Endothelial cell of umbilical vein (primary cell): ENCODE measurements at regions not wholly inside any gene's neighbourhood (a gene's known extent, or its start where the extent isn't known, plus 50 kb on each side); places are given as distances from the start of the nearest gene placed in this dataset.

Experiments
- EZH2 ChIP-seq: IDR thresholded peaks from 2 replicates; pipeline ENCODE4 v1.6.1; 2012; ENCODE audit warnings: borderline replicate concordance, low read depth, mild to moderate bottlenecking, moderate library complexity, low read length, inconsistent platforms; ENCODE audit not compliant: severe bottlenecking
- FOS ChIP-seq: IDR thresholded peaks from 2 replicates; pipeline ENCODE4 v1.6.1; 2011; ENCODE audit warnings: mild to moderate bottlenecking, low read length, moderate library complexity, borderline replicate concordance; ENCODE audit not compliant: insufficient read depth
- JUN ChIP-seq: IDR thresholded peaks from 2 replicates; pipeline ENCODE4 v1.6.1; 2011; ENCODE audit warnings: borderline replicate concordance, low read depth; ENCODE audit not compliant: insufficient read length, insufficient read depth
- MYC ChIP-seq: IDR thresholded peaks from one replicate; pipeline ENCODE4 v1.6.1; 2011; ENCODE audit warnings: mild to moderate bottlenecking, low read depth, low read length
- POLR2A ChIP-seq: IDR thresholded peaks from 2 replicates; pipeline ENCODE4 v1.6.1; 2012; ENCODE audit warnings: low read depth, mild to moderate bottlenecking, control low read depth, low read length
- POLR2AphosphoS5 ChIP-seq: IDR thresholded peaks from 2 replicates; pipeline ENCODE4 v1.6.1; 2012; ENCODE audit warnings: low read depth, mild to moderate bottlenecking, control low read depth, low read length, moderate library complexity; ENCODE audit not compliant: insufficient read depth
- TF ChIP-seq, protein P1 (sequence below), 2 donors: IDR thresholded peaks; 1 replicate in 1 of 2; 2 replicates in 1 of 2; pipeline ENCODE4 v1.5.1; 2011; ENCODE audit warnings: low read length in 2 of 2, mild to moderate bottlenecking in 2 of 2, moderate library complexity in 2 of 2, control low read depth in 1 of 2, inconsistent platforms in 1 of 2, low read depth in 1 of 2; ENCODE audit not compliant: insufficient read depth in 1 of 2; ENCODE audit errors: extremely low read depth in 1 of 2
- TF ChIP-seq, protein P2 (sequence below): IDR thresholded peaks from 2 replicates; pipeline ENCODE4 v1.6.1; 2011; ENCODE audit not compliant: insufficient read depth, insufficient read length

DNA sequence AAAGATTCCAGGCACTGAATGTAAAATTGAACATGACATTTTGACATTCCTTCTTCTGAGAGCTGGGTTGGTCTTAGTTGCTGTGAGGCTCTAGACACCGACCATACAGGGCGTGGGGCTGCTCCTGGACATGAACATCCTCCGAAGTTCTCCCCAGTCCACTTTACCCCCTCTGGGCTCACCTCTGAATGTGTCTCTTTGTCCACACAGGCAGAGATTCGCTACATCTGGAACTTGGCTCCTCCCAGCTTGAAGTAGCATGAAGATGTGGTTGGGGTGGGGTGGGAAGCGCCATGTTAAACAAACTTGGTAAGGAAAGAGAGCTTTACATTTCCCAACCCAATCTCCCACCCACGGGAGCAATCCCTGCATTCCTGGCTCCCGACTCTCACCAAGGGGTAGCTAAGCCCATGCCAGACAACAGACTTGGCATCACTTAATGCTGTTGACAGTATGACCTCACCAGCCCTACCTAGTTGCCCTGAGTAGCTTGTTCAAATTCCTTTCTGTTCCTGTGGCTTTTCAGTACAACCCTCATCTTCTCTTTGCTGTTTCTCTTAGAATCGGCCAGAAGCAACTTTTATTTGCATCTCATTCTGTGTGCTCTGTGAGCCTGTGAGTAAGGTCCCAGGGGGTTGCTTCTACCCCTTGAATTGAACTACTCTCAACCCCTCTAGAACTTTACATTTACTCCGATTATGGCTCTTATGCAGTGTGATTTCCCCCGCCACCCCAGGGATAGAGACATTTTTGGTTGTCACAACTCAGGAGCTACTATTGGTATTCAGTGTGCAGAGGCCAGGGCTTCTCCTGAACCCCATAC, 211.4 kb downstream of the SEC23IP start:
- TF ChIP-seq POLR2AphosphoS5 (no peak), POLR2A (no peak), JUN (no peak), EZH2 (no peak), FOS (no peak), MYC (no peak)
- TF ChIP-seq, protein P1, sequence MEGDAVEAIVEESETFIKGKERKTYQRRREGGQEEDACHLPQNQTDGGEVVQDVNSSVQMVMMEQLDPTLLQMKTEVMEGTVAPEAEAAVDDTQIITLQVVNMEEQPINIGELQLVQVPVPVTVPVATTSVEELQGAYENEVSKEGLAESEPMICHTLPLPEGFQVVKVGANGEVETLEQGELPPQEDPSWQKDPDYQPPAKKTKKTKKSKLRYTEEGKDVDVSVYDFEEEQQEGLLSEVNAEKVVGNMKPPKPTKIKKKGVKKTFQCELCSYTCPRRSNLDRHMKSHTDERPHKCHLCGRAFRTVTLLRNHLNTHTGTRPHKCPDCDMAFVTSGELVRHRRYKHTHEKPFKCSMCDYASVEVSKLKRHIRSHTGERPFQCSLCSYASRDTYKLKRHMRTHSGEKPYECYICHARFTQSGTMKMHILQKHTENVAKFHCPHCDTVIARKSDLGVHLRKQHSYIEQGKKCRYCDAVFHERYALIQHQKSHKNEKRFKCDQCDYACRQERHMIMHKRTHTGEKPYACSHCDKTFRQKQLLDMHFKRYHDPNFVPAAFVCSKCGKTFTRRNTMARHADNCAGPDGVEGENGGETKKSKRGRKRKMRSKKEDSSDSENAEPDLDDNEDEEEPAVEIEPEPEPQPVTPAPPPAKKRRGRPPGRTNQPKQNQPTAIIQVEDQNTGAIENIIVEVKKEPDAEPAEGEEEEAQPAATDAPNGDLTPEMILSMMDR (IDR thresholded peaks at IDR 0.05; ENCODE audit: extremely low read depth in 1 of 2, insufficient read depth in 1 of 2, low read depth in 1 of 2, low read length in 2 of 2): no peak
- TF ChIP-seq, protein P2, sequence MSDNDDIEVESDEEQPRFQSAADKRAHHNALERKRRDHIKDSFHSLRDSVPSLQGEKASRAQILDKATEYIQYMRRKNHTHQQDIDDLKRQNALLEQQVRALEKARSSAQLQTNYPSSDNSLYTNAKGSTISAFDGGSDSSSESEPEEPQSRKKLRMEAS: no peak
